Gastroesophageal sphincter (tissue), 3 donors: ENCODE measurements at regions not wholly inside any gene's neighbourhood (a gene's known extent, or its start where the extent isn't known, plus 50 kb on each side); places are given as distances from the start of the nearest gene placed in this dataset.

Source experiments
- EP300 ChIP-seq: sonication (generic); formaldehyde crosslinking; IDR thresholded peaks from one replicate; pipeline ENCODE4 v1.6.1; 2017; ENCODE audit warnings: antibody characterized with exemption, mild to moderate bottlenecking
- POLR2A ChIP-seq, 2 donors: fragments of 450-650 bp; IDR thresholded peaks; one replicate each; pipeline ENCODE4 v1.6.1; 2017; ENCODE audit warnings: antibody characterized with exemption in 2 of 2, mild to moderate bottlenecking in 2 of 2, moderate library complexity in 1 of 2
- POLR2AphosphoS5 ChIP-seq: sonication (generic); formaldehyde crosslinking; IDR thresholded peaks from one replicate; pipeline ENCODE4 v1.6.1; 2017; ENCODE audit warnings: antibody characterized with exemption
- TF ChIP-seq, protein P1 (sequence below), 4 experiments: fragments of 200-600 bp in 2 of 4; fragments of 450-650 bp in 2 of 4; sonication (generic) in 1 of 4; IDR thresholded peaks; one replicate each; pipeline ENCODE4 v1.5.1; 2017 to 2019; ENCODE audit warnings: antibody characterized with exemption in 4 of 4, mild to moderate bottlenecking in 2 of 4, moderate library complexity in 2 of 4

- TF ChIP-seq, protein P1, sequence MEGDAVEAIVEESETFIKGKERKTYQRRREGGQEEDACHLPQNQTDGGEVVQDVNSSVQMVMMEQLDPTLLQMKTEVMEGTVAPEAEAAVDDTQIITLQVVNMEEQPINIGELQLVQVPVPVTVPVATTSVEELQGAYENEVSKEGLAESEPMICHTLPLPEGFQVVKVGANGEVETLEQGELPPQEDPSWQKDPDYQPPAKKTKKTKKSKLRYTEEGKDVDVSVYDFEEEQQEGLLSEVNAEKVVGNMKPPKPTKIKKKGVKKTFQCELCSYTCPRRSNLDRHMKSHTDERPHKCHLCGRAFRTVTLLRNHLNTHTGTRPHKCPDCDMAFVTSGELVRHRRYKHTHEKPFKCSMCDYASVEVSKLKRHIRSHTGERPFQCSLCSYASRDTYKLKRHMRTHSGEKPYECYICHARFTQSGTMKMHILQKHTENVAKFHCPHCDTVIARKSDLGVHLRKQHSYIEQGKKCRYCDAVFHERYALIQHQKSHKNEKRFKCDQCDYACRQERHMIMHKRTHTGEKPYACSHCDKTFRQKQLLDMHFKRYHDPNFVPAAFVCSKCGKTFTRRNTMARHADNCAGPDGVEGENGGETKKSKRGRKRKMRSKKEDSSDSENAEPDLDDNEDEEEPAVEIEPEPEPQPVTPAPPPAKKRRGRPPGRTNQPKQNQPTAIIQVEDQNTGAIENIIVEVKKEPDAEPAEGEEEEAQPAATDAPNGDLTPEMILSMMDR (IDR thresholded peaks at IDR 0.05) = no peak
- no peak for TF ChIP-seq POLR2A (IDR thresholded peaks at IDR 0.05)
- no peak for TF ChIP-seq POLR2AphosphoS5
- no peak for TF ChIP-seq EP300
These were observed 204.3 kb downstream of the PCDH7 start for GRCh38 chr4:30924495-30924894.
